Tibial nerve (tissue), 3 donors: ENCODE measurements at regions not wholly inside any gene's neighbourhood (a gene's known extent, or its start where the extent isn't known, plus 50 kb on each side); places are given as distances from the start of the nearest gene placed in this dataset.

ENCODE experiments used
- POLR2A ChIP-seq, 2 donors: fragments of 450-650 bp; IDR thresholded peaks; one replicate each; pipeline ENCODE4 v1.6.1; 2017; ENCODE audit warnings: antibody characterized with exemption in 2 of 2, mild to moderate bottlenecking in 2 of 2, moderate library complexity in 2 of 2
- TF ChIP-seq, protein P1 (sequence below), 5 experiments: fragments of 200-600 bp in 3 of 5; fragments of 450-650 bp in 2 of 5; sonication (generic) in 3 of 5; IDR thresholded peaks; one replicate each; pipeline ENCODE4 v1.5.1; 2016 to 2019; ENCODE audit warnings: antibody characterized with exemption in 5 of 5, mild to moderate bottlenecking in 3 of 5, moderate library complexity in 2 of 5

DNA sequence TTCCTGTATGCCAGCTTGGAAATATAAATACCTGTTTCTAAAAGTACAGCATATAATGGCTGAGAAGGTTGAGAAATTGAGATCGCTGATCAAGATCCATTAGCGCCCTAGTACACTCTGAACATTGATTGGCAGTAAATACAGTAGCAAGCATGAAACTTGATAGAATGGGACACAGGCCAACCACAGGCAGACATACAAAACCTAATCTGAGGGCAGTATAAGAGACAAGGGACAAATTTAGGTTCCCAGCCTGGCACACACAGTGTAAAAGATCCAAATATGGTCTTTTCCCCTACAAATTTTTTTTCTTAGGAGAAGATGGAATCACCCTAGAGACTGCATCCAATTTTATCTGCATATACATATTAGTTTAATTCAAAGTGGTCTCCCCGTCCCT lies 126.5 kb upstream of the ARHGAP42 start:
- no peak for TF ChIP-seq POLR2A (IDR thresholded peaks at IDR 0.05)
- TF ChIP-seq, protein P1, sequence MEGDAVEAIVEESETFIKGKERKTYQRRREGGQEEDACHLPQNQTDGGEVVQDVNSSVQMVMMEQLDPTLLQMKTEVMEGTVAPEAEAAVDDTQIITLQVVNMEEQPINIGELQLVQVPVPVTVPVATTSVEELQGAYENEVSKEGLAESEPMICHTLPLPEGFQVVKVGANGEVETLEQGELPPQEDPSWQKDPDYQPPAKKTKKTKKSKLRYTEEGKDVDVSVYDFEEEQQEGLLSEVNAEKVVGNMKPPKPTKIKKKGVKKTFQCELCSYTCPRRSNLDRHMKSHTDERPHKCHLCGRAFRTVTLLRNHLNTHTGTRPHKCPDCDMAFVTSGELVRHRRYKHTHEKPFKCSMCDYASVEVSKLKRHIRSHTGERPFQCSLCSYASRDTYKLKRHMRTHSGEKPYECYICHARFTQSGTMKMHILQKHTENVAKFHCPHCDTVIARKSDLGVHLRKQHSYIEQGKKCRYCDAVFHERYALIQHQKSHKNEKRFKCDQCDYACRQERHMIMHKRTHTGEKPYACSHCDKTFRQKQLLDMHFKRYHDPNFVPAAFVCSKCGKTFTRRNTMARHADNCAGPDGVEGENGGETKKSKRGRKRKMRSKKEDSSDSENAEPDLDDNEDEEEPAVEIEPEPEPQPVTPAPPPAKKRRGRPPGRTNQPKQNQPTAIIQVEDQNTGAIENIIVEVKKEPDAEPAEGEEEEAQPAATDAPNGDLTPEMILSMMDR (IDR thresholded peaks at IDR 0.05): no peak
